ENCODE measurements at regions not wholly inside any gene's neighbourhood (a gene's known extent, or its start where the extent isn't known, plus 50 kb on each side); places are given as distances from the start of the nearest gene placed in this dataset.

DNA sequence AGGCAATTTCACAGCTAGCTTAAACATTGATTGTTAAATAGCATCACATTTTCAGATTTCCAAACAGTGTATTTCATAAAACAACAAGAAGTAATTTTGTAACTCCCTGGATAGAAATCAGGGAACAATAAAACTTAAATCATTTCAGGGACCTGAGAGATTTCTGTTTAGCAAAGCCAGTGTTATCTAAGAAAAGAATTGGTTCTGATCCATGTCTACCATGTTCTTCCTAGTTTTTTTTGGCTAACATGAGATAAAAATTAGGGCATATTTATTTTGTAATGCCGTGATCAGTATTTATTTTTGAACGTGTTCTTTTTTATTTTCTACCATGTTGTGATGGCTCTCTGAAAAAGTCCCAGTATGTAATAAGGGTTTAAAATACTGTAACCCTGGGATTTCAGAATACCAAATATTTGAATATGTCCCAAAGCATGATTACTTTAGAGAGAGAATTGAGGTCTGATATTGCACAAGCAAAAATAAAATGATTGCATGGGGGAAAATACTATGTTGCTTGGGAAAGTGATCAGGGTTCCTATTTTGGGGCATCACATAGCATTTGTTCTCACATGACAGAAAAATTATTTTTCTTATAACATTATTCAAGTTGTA, 188.7 kb upstream of the CEP162 start:
- no peak overlapping the region for H3K4me3 ChIP-seq
- no peaks in the 10 kb centered on the region for H3K9me3 ChIP-seq (replicated peaks)
- H3K4me1 ChIP-seq: peaks cover under 1% of the 10 kb centered on the region; the same call in 1 of the 2 replicates
- H3K36me3 ChIP-seq: no peaks in the 10 kb centered on the region
- H3K27ac ChIP-seq: no peak overlapping the region
- DNase-seq: no peak
- no peaks in the 10 kb centered on the region for H3K27me3 ChIP-seq

DNA sequence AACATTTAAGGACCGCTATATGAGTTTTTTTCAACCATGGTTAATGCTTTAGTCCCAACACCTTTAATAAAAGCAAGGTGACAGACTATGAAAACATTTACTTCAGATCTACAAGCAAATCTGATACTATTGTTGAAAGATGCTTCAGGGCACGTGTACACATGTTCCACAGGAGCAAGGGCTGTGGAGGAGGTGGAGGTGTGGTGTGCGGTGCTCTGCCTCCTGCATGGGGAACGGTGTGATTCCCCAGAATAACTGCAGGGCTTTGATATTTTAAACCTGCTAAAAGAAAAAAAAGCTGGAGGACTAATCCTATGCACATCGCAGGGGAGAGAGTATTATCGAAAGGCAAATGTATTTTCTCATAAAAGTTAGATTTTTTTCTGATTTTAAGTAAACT, 188.1 kb upstream of the CEP162 start:
- Histone ChIP-seq H3K4me3 (no peak overlapping the region), H3K36me3 (no peaks in the 10 kb centered on the region), H3K27me3 (no peaks in the 10 kb centered on the region), H3K9me3 (replicated peaks) (no peaks in the 10 kb centered on the region), H3K4me1 (peaks cover 7% of the 10 kb centered on the region), H3K27ac (no peak overlapping the region)
- DNase-seq: no peak

DNA sequence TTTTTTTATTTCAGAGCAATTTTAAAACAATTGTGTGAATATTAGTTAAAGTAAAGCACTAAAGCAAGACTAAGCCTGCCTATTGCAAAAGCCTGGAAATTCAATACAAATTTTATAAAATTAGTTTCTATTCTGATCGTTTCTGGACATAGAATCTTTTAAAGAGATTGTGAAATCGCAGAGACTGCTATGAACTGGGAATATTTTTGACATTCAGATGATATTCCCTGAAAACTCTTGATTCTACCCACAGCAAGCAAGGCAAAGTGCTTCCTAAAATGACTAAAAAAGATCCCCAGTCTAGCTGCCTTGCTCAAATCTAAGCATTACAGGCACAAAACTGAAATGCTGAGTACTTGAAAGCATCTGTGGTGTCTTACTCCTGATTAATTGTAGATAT, 187.6 kb upstream of the CEP162 start:
- peaks cover 8% of the 10 kb centered on the region for H3K4me1 ChIP-seq
- H3K4me3 ChIP-seq: no peak overlapping the region
- no peaks in the 10 kb centered on the region for H3K36me3 ChIP-seq
- no peaks in the 10 kb centered on the region for H3K27me3 ChIP-seq
- no peaks in the 10 kb centered on the region for H3K9me3 ChIP-seq (replicated peaks)
- no peak overlapping the region for H3K27ac ChIP-seq
- DNase-seq: no peak

DNA sequence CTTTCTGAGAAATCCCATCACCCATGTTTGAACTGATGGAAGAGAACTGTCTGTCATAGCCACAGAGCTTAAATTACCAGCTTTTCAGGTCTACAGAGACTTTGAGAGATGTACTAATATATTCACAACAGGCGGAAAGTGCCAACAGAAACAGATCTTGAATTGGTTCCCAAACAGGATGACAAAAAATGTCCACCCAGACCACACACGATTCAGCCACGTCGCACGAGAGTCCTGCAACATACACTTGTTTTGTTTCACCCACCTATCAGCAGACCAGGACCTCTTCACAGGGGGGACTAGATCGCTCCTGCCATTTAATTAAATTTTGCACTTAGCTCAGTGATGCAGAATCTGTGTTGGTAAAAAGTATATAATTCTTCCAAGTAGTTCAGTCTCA, 187.1 kb upstream of the CEP162 start:
- peaks cover 8% of the 10 kb centered on the region for H3K4me1 ChIP-seq
- no peak overlapping the region for H3K27ac ChIP-seq

DNA sequence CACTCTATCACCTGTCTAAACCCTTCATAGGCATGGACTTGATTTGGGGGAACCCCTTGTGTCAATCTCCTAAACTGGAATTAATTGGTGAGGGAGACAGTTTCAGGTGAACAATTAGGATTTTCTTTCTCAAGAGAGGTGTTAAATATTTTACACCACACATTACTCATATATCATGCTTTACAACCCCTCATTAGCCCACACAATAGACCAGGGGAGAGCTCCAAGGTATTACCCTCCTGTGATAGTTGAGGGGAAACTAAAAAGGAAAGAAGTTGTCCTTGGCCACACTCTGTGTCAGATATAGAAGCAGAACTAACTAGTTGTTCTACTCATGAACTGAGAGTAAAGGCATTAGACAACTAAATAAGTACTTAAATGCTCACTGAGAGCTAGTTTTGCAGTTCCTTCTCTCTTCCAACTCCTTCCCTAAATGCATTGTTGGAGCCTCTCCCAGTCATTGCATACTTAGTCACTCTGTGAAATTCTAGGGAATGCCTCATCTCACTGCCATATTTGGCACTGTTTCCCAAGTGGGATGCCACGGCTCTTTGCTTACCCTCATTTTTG, 183.7 kb upstream of the CEP162 start:
- Histone ChIP-seq H3K9me3 (replicated peaks) (no peaks in the 10 kb centered on the region), H3K4me3 (no peak overlapping the region), H3K4me1 (peaks cover 8% of the 10 kb centered on the region), H3K36me3 (no peaks in the 10 kb centered on the region), H3K27ac (no peak overlapping the region), H3K27me3 (no peaks in the 10 kb centered on the region)
- DNase-seq: peak in 1 of 2 experiments; percentile 17

More for the DNA sequence above, 187.1 kb upstream of the CEP162 start:
- peak in 1 of 2 experiments; percentile 23 for DNase-seq
- H3K4me3 ChIP-seq: no peak overlapping the region
- H3K9me3 ChIP-seq (replicated peaks): no peaks in the 10 kb centered on the region
- no peaks in the 10 kb centered on the region for H3K27me3 ChIP-seq
- H3K36me3 ChIP-seq: no peaks in the 10 kb centered on the region

DNA sequence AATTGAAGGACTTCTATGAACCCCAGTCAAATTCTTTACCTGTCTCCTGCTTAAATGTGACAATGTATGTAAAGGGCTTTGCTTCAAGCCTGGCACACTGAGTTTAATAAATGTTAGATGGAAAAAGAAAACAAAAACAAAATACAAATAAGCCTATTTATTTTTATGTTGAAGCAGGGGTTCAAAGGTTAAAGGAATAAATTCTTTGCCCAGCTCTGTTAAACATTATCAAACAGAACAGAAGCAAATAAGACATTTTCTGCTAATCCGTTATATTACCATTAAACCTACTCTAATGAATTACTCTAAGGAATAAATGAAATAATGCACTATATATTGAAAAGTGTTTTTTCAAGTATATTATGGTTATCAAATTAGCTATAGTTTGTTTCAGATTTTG, 182.5 kb upstream of the CEP162 start:
- Histone ChIP-seq H3K27ac (no peak overlapping the region), H3K36me3 (no peaks in the 10 kb centered on the region), H3K27me3 (no peaks in the 10 kb centered on the region), H3K9me3 (replicated peaks) (no peaks in the 10 kb centered on the region), H3K4me3 (no peak overlapping the region), H3K4me1 (peaks cover 8% of the 10 kb centered on the region)
- no peak for DNase-seq

DNA sequence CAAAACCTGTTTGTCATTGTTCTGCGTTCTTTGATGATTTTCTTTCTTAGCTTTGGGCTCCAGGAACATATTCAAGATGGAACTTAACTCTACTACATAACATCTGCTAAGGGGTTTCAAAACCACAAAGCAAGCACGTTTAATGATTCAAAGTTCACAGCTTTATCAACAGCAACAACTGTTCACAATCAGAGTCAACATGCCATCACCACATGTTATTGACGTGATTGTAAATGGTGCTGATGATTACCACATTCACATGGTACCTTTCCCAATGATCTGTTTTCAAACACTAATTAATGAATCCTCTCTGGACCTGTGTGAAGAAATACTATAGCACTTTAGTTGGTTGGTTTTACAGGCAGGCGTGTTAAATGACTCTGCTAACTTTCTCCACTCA, 180.6 kb upstream of the CEP162 start:
- Histone ChIP-seq H3K4me3 (no peak overlapping the region), H3K9me3 (replicated peaks) (no peaks in the 10 kb centered on the region), H3K27ac (no peak overlapping the region), H3K4me1 (peaks cover 8% of the 10 kb centered on the region), H3K36me3 (no peaks in the 10 kb centered on the region), H3K27me3 (no peaks in the 10 kb centered on the region)
- DNase-seq: no peak

DNA sequence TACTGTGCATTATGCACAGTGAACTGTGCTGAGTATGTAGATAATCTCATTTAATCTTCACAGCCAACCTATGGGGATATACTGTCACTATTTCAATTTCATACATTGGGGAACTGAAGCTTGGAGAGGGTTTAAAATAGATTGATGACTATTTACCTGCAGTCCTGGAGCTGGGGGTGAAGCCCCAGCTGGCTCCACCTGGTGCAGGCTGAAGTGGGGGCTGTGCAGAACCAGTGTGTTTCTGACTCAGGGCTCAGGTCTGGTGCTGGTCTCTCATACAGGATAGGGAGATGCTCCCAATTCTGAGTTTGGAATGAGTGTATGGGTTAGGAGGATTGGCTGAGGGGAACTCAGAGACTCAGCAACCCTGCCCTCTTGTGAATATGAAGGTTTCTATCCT, 176.1 kb upstream of the CEP162 start:
- Histone ChIP-seq H3K9me3 (replicated peaks) (no peaks in the 10 kb centered on the region), H3K4me1 (no peaks in the 10 kb centered on the region), H3K4me3 (no peak overlapping the region), H3K27me3 (no peaks in the 10 kb centered on the region), H3K36me3 (no peaks in the 10 kb centered on the region), H3K27ac (no peak overlapping the region)
- no peak for DNase-seq

DNA sequence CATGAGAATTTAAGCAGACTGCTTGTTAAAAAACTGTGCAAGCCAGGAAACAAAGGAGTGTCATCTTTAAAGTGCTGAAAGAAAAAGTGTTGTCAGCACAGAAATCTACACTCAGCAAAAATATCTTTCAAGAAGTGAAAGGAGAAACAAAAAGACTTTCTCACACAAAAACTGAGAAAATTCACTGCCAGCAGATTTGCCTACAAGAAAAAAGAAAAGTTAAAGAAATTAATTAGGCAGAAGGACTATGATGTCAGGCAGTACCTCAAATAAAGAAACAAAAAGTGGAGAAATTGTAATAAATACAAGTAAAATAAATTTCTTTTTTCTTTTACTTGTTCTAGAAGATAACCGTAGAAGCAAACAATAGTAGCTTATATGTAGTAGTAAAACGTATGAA, 171.6 kb upstream of the CEP162 start:
- Histone ChIP-seq H3K4me3 (no peak overlapping the region), H3K4me1 (peaks cover 9% of the 10 kb centered on the region; the same call in 1 of the 2 replicates), H3K27ac (no peak overlapping the region), H3K27me3 (no peaks in the 10 kb centered on the region), H3K36me3 (no peaks in the 10 kb centered on the region), H3K9me3 (replicated peaks) (no peaks in the 10 kb centered on the region)
- no peak for DNase-seq

DNA sequence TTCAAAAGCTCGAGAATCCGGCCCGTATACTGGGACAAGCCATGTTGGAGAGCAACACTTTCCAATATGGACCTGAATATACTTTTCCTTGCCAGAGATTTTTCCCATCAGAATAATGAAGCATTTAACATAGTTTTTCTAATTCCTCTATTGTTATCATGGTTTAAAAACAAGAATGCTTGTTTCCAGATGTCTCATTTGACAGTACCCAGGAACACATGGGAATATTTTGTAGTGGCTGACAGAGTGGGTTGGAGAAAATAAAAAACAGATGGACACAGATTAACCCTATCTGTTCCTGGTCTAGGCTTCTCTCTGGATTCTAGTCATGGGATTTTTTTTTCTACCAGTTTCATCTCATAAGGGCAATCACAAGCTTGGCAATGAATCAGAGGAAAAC, 164.8 kb upstream of the CEP162 start:
- no peaks in the 10 kb centered on the region for H3K9me3 ChIP-seq (replicated peaks)
- H3K36me3 ChIP-seq: no peaks in the 10 kb centered on the region
- H3K27me3 ChIP-seq: no peaks in the 10 kb centered on the region
- no peak overlapping the region for H3K27ac ChIP-seq
- H3K4me3 ChIP-seq: no peak overlapping the region
- DNase-seq: no peak
- peaks cover 9% of the 10 kb centered on the region; the same call in 1 of the 2 replicates for H3K4me1 ChIP-seq

DNA sequence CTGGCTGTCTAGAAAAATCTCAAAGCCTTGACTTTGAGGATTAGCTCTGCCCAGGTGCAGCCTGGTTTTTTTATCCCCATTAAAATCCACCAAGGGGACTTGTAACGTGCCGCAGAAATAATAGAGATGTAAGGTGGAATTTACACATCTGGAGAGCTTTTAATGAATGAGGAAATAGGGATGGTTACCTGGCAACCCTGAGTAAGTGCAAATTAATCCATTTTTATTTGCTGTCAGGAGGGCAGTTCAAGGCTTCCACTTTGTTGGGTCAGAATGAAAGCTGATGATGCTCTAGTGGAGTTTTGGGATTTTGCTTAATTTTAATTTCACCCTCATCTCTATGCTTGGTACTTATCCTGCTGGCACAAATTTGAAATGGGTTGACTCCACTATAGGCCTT, 163.4 kb upstream of the CEP162 start:
- Histone ChIP-seq H3K4me1 (peaks cover 8% of the 10 kb centered on the region; the same call in 1 of the 2 replicates), H3K27me3 (no peaks in the 10 kb centered on the region), H3K9me3 (replicated peaks) (no peaks in the 10 kb centered on the region), H3K36me3 (no peaks in the 10 kb centered on the region), H3K4me3 (no peak overlapping the region), H3K27ac (no peak overlapping the region)
- DNase-seq: no peak

DNA sequence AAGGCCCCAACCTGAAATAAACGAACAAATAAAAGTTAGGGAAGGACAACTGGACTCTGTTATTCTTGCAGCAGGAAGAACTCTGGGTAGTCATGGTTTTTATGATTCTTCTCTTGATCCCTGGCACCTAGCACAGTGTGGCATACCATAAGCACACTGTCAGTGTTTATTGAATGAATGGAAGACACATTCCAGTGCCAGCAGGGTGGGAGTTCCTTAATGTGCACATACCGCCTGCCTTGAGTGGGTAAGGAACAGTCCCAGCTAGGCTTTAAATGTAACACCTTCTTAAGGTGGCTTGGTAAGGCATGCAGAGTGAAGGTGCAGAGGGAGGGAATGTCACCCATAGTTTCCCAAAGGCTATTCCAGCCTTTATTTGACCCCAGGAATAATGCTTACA, 162.9 kb upstream of the CEP162 start:
- H3K27ac ChIP-seq: no peak overlapping the region
- H3K36me3 ChIP-seq: no peaks in the 10 kb centered on the region
- H3K9me3 ChIP-seq (replicated peaks): no peaks in the 10 kb centered on the region
- H3K4me1 ChIP-seq: peaks cover 5% of the 10 kb centered on the region; the same call in 1 of the 2 replicates
- H3K4me3 ChIP-seq: no peak overlapping the region
- DNase-seq: no peak
- no peaks in the 10 kb centered on the region for H3K27me3 ChIP-seq

DNA sequence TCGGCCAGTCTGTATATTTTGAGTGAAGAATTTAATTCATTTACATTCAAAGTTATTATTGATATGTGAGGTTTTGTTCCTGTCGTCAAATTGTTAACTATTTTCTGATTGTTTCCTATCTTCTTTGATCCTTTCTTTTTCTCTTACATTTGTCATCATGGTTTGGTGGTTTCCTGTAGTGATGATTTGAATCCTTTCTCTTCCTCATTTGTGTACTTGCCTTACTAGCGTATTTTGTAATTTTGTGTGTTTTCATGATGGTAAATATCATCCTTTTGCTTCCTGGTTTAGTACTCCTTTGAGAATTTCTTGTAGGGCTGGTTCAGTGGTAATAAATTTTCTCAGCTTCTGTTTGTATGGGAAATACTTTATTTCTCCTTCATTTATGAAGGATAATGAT, 151.7 kb upstream of the CEP162 start:
- H3K4me1 ChIP-seq: no peaks in the 10 kb centered on the region
- DNase-seq: no peak
- H3K27me3 ChIP-seq: no peaks in the 10 kb centered on the region
- no peak overlapping the region for H3K27ac ChIP-seq
- no peaks in the 10 kb centered on the region for H3K9me3 ChIP-seq (replicated peaks)
- H3K4me3 ChIP-seq: no peak overlapping the region
- no peaks in the 10 kb centered on the region for H3K36me3 ChIP-seq

DNA sequence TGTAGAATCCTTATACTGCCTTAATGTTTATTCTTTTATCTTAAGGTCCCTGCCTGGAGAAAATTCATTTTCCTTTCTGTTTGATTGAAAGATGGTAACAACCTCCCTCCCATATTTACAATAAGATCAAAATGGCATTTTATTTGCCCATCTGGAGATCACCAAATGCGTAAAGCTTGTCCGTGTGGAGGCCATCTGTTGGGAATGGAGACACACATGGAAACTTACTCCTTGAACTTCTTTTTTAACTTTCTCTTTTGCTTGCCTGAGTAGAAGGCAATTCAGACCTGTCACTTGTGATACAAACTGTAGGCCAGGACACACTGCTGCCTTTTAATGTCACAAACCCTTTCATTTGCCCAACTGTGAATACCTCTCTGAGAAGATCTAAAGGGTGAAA, 144.8 kb upstream of the CEP162 start:
- no peaks in the 10 kb centered on the region for H3K4me1 ChIP-seq
- no peaks in the 10 kb centered on the region for H3K27me3 ChIP-seq
- DNase-seq: no peak
- H3K4me3 ChIP-seq: no peak overlapping the region
- H3K9me3 ChIP-seq (replicated peaks): no peaks in the 10 kb centered on the region
- H3K36me3 ChIP-seq: no peaks in the 10 kb centered on the region
- H3K27ac ChIP-seq: no peak overlapping the region

DNA sequence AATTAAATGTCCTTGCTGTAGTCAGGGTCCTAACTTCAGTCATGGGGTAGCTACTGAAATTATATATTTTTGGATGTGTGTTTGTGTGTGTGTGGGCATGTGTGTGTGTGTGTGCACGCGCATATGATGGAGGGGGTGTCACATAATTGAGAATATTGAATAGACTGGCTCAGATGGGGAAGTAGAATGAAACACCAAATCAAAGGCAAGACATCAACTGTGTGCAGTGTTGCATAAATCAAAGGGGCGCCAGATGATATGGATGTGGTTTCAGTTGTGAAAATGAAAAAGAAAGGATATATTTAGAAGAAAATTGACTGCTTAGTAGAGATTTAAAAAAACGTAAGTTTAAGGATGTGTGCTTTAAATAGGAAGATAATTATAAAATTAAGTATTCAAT, 144.2 kb upstream of the CEP162 start:
- H3K27ac ChIP-seq: no peak overlapping the region
- H3K9me3 ChIP-seq (replicated peaks): no peaks in the 10 kb centered on the region
- no peaks in the 10 kb centered on the region for H3K4me1 ChIP-seq
- no peaks in the 10 kb centered on the region for H3K36me3 ChIP-seq
- DNase-seq: no peak
- no peak overlapping the region for H3K4me3 ChIP-seq
- H3K27me3 ChIP-seq: no peaks in the 10 kb centered on the region

DNA sequence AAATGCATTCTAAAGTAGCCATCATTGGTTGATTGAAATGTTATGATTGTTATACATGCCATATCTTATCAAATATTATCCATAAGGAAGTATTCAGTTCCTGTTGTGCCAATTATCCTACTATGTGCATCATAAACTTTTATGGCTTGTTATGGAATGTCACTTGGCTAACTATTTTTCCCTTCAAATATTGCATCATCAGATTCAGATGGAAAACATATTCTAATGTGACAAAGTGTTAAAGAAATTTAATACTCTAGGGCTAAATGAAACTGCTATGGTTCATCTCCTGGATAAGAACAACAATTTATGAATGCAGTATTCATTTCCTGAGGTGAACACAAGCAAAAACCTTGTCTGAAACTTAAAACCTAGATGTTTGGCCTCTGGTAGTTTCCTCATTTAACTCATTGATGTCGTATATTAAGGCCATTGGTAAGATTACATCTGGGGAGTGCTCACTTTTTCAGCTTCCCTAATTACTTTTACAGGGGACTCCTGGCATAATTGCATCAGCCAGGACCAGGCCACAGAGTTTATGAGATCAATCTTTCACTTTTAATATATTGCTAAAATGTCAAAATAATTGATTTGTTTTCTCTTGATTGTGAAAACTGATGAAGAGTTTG, 134.9 kb upstream of the CEP162 start:
- Histone ChIP-seq H3K36me3 (no peaks in the 10 kb centered on the region), H3K4me3 (no peak overlapping the region), H3K4me1 (peaks cover 22% of the 10 kb centered on the region), H3K27me3 (no peaks in the 10 kb centered on the region), H3K27ac (no peak overlapping the region), H3K9me3 (replicated peaks) (no peaks in the 10 kb centered on the region)
- peak in 1 of 2 experiments; percentile 35 for DNase-seq
